ENCODE measurements at regions not wholly inside any gene's neighbourhood (a gene's known extent, or its start where the extent isn't known, plus 50 kb on each side); places are given as distances from the start of the nearest gene placed in this dataset.
"Not testable (repeated sequence)": the region's sequence is repeated elsewhere in the genome, so short reads cannot be mapped to it uniquely, and the experiment has no call there.

DNA sequence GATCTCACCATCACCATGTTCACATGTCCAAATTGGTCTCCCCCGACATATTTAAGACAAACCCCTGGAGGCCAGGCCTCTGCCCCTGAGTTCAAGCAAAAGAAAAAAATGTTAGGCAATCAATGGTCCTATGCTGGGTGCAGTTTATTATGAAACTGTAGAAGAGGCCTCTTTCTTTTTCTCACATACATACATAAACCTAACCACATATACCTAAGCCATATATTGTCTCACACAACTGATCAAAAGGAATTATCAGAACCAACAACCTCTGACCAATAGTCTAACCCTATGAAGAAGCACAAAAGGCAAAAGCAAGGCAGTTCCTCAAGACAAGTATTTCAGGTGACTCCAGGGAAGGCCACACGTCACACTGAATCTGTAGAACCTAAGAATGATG lies 49.9 kb downstream of the ILRUN start:
- DNase-seq = no peak

- no peak for DNase-seq
Observed at GRCh38 chr6:34645627-34646026, 50.9 kb downstream of the ILRUN start.

- no peak for DNase-seq
Observed at GRCh38 chr6:34644716-34645115, 51.9 kb downstream of the ILRUN start.

GRCh38 chr6:34642427-34642826 lies 54.1 kb downstream of the ILRUN start:
- no peak for DNase-seq

DNA sequence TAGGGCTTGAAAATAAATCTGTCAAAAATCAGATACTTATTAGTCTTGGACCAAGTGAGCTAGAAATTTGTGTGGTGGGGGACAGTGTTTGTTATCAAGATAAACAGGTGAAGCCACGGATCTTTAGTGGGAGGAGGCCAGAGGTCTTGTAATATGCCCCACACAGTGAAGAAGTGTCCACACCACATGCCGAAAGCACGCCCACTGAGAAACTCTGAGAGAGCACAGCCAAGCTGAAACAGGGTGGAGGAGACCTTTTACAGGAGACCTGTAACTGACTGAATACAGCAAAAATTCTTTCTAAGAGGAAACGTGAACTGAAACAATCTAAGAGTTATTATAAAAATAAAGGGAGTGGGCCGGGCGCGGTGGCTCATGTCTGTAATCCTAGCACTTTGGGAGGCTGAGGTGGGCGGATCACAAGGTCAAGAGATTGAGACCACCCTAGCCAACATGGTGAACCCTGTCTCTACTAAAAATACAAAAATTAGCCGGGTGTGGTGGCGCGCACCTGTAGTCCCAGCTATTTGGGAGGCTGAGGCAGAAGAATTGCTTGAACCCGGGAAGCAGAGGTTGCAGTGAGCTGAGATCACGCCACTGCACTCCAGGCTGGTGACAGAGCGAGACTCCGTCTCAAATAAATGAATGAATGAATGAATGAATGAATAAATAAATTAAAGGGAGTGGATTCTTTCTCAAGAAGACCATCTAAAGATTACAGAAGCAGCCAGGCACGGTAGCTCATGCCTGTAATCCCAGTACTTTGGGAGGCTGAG lies 56.3 kb downstream of the ILRUN start:
- DNase-seq = not testable (repeated sequence)

DNA sequence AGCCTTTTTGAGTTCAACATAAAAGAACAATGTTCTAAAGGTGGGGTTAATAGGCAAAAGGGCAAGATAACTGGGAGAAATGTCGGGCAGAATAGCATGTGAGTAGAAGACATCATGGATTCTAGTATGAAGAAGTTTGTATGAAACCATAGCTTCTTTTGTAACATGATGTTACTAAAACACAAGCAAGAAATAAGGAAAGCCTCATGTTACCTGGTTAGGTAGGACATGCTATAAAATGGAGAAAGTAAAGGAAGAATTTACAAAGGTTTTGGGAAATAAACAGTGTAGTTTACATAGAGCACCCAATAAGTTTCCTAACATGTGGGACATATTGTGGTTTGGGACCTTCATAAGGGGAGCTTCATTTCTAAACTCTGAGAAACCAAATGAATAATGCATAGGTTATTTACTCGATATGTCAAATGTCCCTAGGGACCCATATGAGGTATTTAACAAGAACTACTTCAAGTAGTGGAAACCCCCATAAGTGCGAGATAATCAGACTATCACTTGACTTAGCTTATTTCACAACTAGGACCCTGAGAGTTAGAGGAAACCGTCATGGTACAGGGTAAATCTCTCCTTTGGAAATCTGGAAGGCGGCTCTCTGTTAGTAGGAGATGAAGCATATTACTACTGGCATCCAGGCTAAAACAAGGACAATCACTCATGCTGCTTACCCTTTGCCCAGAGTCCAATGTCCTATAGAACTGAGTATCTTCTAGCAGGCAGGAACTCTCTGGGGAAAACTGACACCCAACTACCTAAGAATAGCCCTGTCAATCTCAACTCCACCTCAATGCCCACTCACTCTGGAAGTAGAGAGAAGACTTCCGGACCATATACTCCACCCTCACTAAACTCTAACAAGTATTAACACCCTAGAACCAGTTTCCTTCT lies 57.5 kb downstream of the ILRUN start:
- DNase-seq = peak; percentile 47

GRCh38 chr6:34633785-34634184 lies 62.8 kb downstream of the ILRUN start:
- no peak for DNase-seq

DNA sequence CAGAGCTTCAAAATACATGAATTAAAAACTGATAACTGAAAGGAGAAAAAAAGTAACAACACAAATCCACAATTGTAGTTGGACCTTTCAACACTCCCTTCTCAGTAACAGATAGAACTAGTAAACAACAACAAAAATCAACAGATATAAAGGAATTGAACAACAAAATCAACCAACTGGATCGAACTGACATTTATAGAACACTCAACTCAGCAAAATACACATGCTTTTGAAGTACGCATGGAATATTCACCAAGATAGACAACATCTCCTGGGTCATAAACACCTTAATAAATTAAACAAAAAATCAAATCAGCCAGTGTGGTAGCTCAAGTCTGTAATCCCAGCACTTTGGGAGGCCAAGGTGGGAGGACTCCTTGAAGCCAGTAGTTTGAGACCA lies 63.3 kb downstream of the ILRUN start:
- no peak for DNase-seq

DNA sequence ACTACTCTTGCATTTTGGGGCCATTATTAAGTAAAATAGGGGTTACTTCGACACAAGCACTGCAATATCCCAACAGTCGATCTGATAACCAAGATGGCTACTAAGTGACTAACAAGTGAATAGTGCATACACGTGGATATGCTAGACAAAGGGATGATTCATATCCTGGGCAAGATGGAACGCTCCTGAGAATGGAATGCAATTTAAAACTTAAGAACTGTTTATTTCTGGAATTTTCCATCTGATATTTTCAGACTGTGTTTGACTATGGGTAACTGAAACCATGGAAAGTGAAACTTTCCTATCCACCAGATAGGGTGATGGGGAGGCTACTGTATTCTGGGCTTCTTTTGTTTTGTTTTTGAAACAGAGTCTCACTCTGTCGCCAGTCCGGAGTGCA lies 66.5 kb downstream of the ILRUN start:
- DNase-seq = peak; percentile 87

DNA sequence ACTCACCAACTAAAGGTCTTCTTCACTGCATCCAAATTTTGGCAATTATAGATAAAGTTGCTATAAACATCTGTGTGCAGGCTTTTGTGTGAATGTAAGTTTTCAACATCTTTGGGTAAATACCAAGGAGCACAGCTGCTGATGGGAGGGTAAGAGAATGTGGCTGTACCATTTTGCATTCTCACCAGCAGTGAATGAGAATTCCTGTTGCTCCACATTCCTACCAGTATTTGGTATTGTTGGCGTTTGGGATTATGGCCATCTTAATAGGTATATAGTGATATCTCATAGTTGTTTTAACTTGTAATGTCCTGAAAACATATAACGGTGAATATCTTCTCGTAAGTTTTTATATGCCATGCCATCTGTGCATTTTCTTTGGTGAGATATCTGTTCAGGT lies 69.3 kb downstream of the ILRUN start:
- DNase-seq = no peak

DNA sequence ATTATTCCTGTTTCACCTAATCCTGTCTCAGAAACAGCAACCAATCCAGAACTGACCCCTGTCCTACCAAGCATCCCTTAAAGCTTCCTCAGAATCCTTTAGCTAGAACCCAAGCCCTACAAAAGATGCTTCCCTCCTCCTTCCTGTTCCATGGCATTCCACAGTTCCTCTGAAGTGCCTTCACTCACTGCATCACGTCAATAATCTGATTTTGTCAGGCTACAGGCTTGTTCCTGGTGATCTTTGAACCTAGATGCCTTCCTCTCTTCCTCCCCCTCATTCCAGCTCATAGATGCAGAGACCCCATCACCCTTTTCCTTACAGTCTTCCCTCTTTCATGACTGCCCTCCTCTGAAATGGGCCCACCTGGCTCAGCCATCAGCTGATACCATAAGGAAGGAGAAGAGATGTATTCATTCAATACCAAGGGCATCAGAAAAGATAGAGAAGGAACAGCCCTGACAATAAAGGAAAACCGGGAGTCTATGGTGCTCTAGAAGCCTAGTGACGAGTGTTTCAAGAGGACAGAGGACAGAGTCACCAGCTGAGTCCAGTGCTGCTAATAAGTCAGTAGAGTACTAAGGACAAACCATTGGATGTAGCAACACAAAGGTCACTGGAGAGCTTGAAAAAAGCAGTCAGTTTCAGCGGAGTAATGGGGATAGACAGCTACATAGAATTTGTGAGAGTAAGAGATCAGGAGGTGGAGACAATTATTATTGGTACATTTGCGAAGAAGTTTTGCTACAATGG lies 62.5 kb upstream of the SPDEF start:
- no peak for DNase-seq

GRCh38 chr6:34617231-34617630 lies 61.1 kb upstream of the SPDEF start:
- DNase-seq = no peak

DNA sequence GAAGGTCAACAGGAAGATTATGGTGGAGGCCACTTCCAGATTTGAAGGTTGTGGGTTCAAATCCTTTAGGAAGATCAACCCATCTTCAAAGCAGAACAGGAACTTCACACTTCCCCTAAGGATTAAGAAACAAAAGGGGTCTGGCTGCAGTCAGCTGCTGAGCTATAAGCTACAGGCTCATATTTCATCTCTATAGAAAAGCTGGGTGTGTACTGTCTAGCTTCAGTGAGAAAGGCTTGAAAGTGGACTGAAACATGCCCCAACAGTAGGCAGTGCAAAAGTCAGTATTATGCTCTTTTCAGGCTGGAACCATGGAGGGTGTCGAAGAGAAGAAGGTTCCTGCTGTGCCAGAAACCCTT lies 60.1 kb upstream of the SPDEF start:
- no peak for DNase-seq

GRCh38 chr6:34615574-34616226 lies 59.6 kb upstream of the SPDEF start:
- no peak for DNase-seq

DNA sequence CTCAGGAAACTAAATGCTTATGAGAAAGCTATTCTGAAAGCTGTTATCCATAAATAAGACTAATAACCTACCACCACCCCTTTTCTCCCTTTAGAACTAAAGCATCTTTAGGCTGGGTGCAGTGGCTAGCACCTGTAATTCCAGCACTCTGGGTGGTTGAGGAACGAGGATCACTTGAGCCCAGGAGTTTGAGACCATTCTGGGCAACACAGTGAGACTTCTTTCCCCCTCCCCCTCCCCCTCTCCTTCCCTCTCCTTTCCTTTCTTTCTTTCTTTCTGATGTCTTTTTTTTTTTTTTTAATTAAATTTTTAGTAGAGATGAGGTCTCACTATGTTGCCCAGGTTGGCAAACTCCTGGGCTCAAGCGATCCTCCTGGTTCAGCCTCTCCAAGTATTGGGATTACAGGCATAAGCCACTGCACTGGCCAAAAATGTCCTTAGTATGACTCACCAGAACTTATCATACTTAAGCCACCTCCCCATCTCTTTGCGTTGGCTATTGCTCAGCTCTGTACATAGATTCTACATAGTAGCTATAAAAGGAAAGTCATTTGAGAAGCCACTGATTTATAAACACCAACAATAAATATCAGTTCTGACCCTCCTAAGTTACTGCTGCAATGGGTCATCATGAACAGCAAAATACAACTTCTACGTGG lies 54.8 kb upstream of the SPDEF start:
- peak; percentile 77 for DNase-seq

DNA sequence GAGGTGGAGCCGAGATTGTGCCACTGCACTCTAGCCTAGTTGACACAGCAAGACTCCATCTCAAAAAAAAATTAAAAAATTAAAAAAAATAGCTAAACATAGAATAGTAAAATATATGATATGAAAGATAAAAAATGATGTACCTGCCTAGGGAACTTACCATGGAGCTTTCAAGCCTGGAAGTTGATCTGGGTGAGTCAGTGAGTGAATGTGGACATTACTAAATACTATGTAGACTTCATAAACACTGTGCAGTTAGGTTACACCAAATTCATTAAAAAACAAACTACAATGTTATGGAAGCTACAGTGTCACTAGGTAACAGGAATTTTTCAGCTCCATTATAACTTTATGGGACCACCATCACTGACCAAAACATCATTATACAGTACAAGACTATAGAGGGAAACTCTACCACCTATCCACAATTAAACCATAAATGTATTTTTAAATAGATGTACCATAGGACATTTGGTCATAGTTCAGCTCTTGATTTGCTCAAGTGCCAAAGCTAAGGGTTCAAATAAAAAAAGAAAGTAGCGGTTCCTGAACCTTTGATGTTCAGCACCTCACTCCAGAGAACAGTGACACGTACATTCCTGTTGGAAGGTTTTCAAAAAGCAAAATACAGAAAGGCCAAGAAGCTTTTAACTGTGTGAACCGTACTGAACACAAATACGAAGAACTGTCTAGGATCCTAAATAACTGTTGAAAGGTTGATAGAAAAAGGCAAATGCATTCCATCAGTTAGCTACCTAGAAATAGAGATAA lies 52.4 kb upstream of the SPDEF start:
- DNase-seq = no peak

DNA sequence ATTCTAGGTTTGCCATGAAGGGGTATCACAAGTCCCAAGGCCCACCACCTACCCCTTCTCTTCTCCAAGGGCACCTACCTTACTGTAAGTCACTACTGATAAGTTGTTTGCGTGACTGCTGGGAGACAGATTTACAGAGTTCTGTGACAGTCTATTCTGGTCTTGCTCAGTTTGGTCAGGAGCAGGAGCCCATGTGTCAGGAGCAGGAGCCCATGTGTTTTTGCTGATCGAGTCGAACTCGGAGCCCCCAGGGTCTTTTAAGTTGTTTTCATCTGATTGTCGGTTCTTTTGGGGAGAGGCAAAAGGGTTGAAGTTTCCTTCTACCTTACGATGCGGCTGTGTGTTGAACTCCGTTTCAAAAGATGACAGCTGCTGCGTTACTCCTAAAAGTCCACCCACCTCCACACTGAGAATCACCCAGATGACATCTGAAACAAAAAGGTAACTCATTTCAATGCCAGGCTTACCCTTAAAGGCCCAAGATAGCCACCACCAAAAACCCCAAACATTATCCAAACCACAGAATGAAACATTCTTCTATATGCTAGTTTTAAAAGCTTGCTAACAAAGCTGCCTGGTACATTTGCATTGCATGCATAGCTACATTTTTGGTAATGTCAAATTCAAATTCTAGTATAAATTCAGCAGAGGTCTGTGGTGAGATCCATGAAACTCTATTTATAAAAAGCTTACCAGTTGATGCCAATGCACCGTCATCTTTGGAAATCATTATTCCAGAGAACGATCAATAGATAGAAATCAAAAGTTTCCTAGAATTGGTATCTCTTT lies 50.5 kb upstream of the SPDEF start:
- DNase-seq = no peak
